H1 (cell line): ENCODE measurements at regions not wholly inside any gene's neighbourhood (a gene's known extent, or its start where the extent isn't known, plus 50 kb on each side); places are given as distances from the start of the nearest gene placed in this dataset.

Source experiments
- TF ChIP-seq, protein P1 (sequence below): fragments of 300-600 bp; sonication (generic); IDR thresholded peaks from 2 replicates; pipeline ENCODE4 v1.7.1; 2012; ENCODE audit warnings: low read length, moderate library complexity, mild to moderate bottlenecking, inconsistent platforms; ENCODE audit not compliant: insufficient replicate concordance

GRCh38 chr5:26419987-26420386 is 618.4 kb downstream of the CDH9 start (continued):
- TF ChIP-seq, protein P1, sequence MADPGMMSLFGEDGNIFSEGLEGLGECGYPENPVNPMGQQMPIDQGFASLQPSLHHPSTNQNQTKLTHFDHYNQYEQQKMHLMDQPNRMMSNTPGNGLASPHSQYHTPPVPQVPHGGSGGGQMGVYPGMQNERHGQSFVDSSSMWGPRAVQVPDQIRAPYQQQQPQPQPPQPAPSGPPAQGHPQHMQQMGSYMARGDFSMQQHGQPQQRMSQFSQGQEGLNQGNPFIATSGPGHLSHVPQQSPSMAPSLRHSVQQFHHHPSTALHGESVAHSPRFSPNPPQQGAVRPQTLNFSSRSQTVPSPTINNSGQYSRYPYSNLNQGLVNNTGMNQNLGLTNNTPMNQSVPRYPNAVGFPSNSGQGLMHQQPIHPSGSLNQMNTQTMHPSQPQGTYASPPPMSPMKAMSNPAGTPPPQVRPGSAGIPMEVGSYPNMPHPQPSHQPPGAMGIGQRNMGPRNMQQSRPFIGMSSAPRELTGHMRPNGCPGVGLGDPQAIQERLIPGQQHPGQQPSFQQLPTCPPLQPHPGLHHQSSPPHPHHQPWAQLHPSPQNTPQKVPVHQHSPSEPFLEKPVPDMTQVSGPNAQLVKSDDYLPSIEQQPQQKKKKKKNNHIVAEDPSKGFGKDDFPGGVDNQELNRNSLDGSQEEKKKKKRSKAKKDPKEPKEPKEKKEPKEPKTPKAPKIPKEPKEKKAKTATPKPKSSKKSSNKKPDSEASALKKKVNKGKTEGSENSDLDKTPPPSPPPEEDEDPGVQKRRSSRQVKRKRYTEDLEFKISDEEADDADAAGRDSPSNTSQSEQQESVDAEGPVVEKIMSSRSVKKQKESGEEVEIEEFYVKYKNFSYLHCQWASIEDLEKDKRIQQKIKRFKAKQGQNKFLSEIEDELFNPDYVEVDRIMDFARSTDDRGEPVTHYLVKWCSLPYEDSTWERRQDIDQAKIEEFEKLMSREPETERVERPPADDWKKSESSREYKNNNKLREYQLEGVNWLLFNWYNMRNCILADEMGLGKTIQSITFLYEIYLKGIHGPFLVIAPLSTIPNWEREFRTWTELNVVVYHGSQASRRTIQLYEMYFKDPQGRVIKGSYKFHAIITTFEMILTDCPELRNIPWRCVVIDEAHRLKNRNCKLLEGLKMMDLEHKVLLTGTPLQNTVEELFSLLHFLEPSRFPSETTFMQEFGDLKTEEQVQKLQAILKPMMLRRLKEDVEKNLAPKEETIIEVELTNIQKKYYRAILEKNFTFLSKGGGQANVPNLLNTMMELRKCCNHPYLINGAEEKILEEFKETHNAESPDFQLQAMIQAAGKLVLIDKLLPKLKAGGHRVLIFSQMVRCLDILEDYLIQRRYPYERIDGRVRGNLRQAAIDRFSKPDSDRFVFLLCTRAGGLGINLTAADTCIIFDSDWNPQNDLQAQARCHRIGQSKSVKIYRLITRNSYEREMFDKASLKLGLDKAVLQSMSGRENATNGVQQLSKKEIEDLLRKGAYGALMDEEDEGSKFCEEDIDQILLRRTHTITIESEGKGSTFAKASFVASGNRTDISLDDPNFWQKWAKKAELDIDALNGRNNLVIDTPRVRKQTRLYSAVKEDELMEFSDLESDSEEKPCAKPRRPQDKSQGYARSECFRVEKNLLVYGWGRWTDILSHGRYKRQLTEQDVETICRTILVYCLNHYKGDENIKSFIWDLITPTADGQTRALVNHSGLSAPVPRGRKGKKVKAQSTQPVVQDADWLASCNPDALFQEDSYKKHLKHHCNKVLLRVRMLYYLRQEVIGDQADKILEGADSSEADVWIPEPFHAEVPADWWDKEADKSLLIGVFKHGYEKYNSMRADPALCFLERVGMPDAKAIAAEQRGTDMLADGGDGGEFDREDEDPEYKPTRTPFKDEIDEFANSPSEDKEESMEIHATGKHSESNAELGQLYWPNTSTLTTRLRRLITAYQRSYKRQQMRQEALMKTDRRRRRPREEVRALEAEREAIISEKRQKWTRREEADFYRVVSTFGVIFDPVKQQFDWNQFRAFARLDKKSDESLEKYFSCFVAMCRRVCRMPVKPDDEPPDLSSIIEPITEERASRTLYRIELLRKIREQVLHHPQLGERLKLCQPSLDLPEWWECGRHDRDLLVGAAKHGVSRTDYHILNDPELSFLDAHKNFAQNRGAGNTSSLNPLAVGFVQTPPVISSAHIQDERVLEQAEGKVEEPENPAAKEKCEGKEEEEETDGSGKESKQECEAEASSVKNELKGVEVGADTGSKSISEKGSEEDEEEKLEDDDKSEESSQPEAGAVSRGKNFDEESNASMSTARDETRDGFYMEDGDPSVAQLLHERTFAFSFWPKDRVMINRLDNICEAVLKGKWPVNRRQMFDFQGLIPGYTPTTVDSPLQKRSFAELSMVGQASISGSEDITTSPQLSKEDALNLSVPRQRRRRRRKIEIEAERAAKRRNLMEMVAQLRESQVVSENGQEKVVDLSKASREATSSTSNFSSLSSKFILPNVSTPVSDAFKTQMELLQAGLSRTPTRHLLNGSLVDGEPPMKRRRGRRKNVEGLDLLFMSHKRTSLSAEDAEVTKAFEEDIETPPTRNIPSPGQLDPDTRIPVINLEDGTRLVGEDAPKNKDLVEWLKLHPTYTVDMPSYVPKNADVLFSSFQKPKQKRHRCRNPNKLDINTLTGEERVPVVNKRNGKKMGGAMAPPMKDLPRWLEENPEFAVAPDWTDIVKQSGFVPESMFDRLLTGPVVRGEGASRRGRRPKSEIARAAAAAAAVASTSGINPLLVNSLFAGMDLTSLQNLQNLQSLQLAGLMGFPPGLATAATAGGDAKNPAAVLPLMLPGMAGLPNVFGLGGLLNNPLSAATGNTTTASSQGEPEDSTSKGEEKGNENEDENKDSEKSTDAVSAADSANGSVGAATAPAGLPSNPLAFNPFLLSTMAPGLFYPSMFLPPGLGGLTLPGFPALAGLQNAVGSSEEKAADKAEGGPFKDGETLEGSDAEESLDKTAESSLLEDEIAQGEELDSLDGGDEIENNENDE: no peak
- TF ChIP-seq, all 59 proteins: peak for 0
